GM19397 (cell line): ENCODE measurements at regions not wholly inside any gene's neighbourhood (a gene's known extent, or its start where the extent isn't known, plus 50 kb on each side); places are given as distances from the start of the nearest gene placed in this dataset.

ENCODE experiments used
- ATAC-seq: cut with Tn5 transposase; IDR thresholded peaks from one replicate; pipeline ENCODE4 v1.9.1; 2021; ENCODE audit warnings: mild to moderate bottlenecking, moderate library complexity; ENCODE audit not compliant: unreplicated experiment

DNA sequence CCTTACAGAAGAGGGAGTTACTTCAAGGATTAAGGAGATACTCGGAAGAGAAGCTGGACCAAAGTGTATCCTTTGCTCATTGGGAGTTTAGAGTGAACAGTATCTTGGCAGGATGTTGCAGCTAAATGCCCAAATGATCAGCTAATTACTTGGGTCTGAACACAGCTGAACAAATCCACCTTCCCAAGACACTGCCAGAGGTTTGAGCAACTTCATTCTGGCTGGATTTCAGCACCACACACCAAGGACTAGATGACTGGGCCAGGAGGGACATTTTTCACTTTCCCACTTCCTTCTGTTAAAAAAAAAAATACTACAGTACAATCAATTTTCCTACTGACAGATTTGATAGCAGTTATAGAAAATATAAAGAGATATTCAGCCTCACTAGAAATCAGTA is 324.6 kb downstream of the MID1IP1 start:
- no peak for ATAC-seq

DNA sequence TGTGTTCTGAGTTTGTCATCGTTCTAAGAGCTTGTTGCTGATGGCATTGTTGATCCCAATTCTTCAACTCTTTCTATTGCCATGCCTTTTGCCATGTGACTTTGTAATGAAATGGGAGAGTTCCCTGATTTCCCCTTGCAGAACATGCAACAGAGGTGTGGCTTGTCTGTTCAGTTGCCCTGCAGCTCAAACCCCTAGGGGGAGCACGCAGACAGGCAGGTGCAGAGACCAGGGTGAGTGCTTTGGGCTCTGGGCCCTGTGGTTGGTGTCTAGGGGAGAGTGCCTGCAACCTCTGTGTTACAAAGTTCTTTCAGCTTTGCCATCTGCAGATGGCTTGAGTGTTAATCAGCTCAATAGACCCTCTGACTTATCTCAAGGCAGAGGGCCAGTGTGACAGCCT is 332.7 kb downstream of the MID1IP1 start:
- no peak for ATAC-seq

DNA sequence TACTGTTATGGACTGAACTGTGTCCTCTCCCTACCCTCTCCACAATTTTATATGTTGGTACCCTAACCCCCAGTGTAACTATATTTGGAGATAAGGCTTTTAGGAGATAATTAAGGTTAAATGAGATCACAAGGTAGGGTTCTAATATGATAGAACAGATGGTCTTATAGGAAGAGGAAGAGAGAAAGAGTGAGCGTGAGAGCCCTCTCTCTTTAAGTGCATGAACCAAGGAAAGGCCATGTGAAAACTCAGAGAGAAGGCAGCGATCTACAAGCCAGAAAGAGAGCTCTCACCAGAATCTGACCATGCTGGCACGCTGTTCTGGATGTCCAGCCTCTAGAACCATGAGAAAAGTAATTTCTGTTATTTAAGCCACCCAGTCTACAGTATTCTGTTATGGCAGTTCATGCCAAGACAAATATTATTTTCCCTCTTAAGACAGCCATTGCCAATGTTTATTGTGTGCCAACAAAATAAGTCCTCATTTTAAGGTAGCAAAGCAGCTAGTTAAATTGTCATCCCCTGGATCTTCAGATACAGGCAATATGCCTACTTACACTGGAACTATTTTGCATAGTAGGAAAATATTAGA is 336.2 kb downstream of the MID1IP1 start:
- ATAC-seq: no peak

DNA sequence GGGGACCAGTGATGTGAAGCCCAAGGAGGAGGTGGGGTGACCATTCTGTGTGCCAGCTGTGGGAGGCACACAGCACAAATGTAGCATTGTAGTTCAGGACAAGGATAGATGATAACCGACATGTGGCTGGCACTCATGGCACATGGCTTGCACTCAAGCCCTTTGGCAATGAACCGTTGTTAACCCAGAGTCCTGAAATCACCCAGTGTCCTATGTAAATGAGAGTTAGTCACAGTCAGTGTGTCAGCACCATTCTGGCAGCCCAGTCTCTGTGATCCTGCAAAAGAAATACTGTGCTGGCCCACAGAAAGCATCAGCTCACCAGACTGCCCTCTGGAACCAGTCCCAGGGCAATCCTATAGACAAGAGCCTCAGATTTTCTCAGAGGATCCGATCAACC is 339.3 kb downstream of the MID1IP1 start:
- ATAC-seq: no peak

DNA sequence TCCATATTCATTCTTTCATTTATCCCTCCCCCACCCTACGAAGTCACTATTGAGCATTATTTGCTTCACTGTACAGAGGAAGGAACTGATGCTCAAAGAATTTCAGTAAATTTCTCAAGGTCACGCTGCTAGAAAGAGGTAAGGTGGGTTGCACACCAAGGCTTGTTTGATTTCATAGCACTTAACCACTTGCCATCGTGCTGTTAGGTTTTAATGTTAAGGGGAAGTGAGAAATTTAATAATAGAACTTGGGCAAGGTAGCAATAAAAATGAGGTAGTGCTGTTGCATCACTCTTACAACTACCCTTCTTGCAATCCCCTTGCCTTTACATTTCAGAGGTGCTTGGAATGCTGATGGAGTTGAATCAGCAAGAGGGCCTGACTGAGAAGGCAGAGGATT is 343.1 kb downstream of the MID1IP1 start:
- ATAC-seq: peak; percentile 74

DNA sequence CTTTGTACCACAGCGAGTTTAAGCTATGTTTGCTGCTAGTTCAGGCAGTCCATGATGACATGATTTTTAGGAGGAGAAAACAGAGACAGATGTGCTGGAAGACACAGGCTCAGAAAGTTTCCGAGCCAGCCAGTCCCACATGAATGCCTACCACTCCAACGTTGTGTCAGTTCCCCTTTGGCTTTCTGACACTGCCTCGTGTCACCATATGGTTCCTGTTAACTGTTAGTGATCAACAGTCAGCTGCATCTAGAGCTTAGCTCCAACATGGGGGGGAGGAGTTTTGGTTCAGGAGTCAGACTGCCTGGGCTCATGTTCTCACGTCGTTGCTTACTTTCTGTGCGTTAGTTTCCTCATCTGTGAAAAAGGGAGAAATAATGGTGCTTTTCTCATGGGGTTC is 343.7 kb downstream of the MID1IP1 start:
- ATAC-seq: peak; percentile 50

DNA sequence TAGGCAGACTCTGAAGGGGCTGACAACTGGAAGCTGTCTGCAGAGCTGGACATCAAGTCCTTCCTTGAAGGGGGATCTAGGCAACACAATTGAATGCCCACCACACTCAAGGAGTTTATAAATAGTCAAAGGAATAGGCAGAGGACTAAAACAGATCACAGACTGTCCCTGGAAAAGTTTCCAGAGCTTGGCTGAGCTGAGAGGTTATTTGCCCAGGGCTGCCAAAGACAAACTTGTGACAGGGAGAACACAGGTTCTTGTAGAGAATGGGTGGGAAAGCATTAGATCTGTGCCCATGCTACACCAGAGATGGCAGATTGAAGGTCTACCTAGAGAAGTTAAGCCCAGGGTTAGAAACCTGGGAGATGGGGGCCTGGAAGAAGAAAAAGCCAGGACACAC is 344.6 kb downstream of the MID1IP1 start:
- ATAC-seq: no peak

DNA sequence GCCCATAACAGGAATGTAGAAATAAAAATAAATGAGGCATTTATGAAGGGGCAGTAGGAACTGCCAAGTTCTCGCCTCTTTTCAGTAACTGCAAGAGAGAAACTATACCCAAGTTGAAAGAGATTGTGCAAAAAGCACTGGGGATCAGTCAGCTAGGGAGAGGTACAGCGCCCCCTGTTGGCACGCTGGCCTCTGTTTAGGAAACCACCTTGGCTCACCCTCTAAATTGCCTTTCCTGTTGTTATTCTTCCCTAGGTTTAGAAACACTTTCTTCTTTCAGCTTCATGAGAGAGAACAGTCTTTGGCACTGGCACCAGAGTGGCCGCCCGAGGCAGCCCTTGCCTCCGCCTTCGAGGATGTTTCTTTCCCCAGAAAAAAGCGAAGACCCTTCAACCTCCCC is 348.5 kb downstream of the MID1IP1 start:
- no peak for ATAC-seq

DNA sequence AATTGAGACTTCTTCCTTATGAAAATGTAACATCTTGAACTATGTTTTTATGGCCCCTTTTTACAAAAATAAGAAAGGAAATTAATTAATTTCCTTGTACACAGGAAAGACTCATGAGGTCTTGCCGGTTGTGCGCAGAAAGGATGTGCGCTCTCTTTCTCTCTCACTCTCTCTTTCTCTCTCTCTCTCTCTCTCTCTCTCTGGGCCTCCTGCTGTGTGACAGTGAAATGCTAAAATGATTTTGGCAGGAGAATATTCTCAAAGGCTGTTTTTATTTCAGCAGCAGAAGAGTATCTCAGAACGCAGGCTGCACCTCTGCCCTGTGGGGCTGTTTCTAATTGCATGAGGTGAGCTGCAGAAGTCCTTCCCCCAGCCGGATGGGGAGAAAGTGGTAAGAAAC is 349.0 kb downstream of the MID1IP1 start:
- no peak for ATAC-seq

DNA sequence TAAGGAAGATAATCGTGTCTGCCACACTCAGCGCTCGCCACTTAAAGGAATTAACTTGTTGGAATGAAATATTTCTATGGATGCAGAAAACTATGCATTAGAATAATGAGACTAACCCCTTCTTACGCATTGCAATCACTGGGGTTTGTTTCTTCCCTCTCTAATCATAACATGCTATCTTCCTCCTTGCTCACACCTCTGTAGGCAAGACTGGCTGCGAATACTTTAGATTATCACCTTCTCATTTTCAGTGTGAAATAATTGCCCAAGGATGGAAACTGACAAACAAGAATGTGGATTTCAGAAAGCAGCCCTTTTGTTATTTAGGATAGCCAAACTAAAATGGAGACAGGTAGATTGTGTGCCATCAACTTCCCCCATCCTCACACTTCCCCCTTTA is 349.4 kb downstream of the MID1IP1 start:
- no peak for ATAC-seq

DNA sequence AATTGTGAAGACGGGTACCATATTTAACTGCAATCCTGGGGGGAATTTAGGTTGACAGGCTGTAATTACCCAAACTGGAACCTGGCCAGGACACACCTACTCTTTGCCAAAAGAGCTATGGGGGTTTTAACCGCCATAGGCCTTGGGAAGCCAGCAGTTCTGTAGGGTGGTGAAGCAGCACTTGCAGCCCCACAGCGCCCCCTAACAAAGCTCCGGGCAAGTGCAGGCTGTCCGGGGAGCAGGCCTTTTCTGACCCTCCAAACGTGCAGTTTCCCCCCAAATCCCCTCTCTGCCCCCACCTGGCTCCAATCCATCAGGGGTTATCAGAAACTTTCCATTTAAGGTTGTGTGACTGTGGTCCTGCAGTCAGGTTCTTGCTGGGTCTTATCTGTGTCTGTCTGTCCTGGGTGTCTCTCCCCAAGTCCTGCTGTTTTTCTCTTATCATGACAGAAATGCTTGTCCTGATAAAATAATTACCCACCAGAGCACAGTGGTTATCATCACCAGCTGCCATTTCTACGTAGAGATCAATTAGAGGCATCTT is 350.9 kb downstream of the MID1IP1 start:
- ATAC-seq: no peak

DNA sequence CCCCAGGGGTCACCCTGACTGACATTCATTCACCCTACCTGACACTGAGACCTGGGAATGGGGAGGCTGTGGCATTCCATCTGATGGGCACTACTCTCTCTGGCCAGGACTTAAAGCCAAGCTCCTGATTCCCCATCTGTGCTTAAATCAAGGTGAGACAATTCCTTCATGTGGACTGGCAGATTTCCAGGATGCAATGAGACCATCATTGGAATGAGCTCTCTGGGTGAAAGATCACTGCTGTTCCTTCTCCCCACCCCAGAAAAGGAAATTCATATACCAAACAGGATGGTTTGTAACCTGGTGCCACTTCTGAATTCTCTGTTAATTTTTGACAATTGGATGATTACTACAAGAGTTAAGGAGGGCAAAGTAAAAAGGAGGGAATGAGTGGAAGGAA is 354.8 kb downstream of the MID1IP1 start:
- no peak for ATAC-seq

DNA sequence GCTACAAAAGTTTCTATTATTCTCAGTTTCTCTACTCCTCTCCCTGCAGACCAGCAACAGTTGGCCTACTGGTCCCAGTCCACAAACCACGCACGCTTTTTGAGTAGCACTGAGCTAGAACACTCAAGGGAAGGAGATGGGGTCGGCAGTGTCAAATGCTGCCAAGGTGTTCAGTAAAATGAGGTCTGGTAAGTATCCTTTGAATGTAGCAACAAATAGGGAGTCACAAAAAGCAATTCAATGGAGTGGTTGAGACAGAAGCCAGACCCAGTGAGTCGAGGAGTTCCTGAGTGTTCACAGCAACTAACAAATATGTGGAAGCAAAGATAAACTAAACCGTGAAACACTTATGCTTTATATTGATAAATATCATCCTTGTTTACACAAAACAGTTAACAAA is 355.7 kb downstream of the MID1IP1 start:
- ATAC-seq: no peak

DNA sequence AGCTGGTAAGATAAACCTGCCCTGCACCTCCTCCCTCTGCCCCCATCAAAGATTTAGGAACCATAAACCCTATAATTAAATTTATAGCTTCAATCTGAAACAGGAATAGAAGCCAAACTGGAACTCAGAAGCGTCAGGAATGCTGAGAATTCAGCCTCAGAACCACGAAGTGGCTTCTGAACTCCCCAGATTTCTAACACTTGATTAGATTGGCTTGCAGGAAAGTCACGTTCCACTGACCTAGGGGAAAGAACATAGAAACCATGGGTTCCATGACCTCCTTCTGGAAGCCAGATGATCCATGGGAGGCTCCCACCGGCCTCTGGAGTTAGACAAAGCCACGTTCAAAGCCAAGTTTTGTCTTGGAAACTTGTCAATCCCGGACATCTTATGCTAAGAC is 356.5 kb downstream of the MID1IP1 start:
- no peak for ATAC-seq

DNA sequence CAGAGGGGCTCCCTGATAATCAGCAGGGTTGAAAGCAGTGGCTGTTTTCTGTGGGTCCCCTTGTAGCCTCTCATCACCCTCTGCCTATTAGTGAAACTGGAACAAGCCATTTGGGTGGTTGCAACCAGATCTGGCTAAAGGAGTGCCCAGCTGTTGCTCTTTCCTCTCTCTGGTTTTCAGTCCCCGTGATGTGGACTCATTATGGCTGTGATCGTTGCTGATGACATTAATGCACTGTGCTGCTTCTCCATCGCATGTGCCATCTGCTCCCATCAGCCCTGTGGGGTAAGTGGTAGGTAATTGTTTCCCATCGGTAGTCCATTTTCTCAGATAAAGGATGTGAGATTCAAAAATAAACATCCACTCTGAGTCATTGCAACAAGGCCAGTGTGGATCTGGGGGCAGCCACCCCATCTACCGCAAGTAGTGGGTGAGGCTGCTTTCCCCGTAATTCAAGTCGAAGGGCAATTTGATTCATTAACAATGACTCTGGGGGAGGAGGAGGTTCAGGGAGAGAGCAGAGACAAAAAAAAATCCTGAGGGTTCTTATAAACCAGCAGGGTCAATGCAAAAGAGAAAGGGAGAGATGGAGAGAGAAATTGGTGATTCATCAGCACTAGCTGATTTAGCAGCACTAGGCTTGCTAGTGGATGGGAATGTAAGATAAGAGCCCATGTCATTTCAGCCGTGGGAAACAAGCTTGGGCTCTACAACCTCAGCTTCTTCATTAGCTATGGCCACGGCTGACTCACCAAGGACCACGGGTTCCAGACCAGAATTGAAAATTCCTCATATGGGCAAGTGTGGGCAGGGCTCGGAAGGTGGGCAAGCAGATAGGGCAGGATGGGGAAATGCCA is 357.8 kb downstream of the MID1IP1 start:
- no peak for ATAC-seq

DNA sequence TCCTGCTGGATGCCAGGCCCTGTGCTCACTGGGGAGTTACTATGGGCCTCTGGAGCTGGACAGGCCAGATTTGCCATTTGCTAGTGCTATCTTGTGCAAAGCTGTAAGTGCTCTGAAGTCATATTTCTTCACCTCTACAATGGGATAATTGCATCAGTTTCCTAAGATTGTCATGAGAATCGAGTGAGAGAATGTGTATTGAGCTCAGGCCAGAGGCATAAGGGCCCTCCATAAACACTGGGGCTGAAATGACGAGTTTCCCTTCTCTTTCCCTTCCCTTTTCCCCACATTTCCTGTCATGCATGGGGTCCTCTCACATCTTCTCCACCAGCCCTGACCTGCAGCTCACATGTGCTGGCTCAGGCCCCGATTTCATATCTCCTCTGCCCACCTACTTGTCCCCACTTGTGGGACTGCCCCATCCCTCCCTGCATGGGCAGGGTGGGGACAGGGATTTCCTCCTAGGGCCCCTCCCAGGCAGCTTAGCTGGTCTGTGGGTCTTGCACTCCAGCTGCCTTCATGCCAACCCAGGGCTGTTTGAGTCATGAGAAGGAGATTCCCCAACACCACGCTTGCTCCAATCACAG is 358.8 kb downstream of the MID1IP1 start:
- no peak for ATAC-seq

DNA sequence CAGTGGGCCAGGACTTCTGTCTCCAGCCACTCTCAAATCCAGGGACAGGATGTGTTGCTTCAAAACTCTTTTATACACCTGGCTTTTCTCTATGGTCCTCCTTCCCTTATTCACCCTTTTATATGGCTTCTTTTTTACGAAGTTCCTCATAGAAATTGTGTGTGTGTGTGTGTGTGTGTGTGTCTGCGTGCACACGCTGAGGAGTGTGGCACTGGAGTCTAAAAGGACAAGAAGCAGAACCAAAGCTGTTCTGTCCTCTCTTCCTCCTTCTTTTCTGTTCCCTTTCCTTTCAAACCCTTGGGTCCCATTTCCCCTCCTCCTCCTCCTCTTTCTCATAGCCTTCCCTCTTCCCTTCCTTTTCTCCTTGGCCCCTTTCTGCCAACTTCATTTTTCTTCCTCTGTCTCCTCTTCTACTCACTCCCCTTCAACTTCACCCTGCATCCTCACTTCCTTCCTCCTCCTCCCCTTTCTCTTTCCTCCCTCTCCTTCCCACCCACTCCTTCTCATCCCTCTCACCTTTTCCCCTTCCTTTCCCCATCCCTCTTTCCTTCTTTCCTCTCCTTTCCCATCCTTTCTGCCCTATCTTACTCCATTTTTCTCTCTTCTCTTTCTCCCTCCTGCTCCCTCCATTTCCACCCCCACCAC is 360.5 kb downstream of the MID1IP1 start:
- no peak for ATAC-seq

DNA sequence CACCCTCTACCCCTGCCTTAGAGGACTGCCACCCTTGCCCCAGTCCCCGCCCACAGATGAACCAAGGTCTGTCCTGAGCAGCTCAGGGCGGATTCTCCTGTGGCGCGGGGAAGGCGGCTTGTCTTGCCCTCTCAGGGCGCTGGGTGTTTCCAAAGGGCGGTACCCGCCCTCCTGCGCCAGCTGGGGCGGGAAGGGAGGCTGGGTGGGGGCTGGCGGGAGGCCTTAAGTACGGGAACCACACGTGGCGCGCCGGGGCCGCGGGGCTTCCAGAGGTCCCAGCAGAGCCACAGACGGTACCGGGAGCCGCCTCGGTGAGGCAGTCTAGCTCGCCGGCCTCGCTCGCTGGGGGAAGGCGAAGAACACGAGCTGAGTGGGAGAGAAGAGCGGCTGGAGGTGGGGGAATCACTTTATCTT is 361.1 kb downstream of the MID1IP1 start:
- no peak for ATAC-seq

DNA sequence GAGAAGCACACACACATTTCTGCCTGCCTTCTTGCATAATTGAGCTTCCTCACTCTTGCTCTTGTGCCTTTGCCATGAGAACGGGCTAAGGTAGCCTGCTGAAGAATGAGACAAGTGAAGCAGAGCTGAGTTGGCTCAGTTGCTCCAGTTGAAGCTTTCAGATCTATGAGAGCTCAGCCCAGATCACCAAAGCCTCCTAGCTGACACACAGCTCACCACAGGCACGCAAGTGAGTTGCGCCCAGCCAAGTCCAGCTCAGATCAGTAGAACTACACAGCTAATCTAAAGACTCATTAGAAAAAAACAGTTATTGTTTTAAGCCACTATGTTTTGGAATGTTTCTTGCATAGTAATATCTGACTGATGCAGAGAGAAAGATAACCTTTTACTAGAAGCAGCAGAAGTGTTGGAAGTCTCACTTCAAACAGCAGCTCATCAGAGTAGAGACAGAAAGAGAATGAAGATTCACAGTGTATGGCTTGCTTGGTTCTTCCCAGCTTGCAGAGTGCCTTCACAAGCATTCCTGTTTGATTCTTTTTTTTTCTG is 362.4 kb downstream of the MID1IP1 start:
- ATAC-seq: no peak

DNA sequence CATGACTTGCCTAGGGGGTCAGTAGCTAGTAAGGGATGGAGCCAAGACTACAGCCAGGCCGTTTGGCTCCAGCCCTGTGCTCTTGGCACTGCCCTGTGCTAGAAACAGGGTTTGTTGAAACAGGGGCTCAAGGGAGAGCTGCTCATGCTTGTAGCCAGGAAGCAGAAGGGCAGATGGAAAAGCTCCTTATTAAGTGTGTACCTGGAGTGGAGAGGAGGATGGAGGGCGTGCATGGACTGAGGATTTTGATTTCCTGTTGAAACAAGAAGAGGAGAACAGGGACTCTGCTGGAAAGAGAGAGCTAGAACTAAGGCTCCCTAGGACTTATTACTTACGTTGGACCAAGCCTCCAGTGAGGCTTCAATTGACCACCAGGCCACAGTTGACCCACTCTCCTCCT is 363.0 kb downstream of the MID1IP1 start:
- ATAC-seq: no peak

DNA sequence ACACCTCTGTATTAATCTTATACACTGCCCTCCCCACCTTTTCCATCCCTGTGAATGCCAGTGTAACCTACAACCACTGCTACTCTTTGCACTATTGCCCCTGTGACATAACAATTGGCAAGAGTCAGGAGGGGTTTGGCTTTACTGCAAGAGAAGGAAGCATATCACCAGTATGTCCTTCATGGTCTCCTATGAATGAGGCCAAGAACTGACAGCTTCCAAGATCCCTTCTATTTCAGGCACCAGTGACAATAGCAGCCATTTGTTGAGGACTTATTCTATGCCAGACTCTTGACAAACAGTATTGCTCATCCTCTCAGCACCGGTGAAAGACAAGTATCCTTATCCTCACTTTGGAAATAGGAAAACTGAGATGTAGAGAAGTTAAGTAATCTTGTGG is 363.9 kb downstream of the MID1IP1 start:
- no peak for ATAC-seq
